T-cell (primary cell): ENCODE measurements at regions not wholly inside any gene's neighbourhood (a gene's known extent, or its start where the extent isn't known, plus 50 kb on each side); places are given as distances from the start of the nearest gene placed in this dataset.

Experiments used
- ATAC-seq, 4 experiments: fragments of 200-7000 bp in 3 of 4; fragments of 150-1000 bp in 1 of 4; cut with Tn5 transposase; replicated peaks in 1 of 4; 1 replicate in 3 of 4; 2 replicates in 1 of 4; pipeline ENCODE4 v1.10.0; 2021; ENCODE audit warnings: moderate library complexity in 3 of 4, mild to moderate bottlenecking in 2 of 4, moderate number of reproducible peaks in 1 of 4
- CTCF ChIA-PET, 2 donors: fragments of 300-600 bp; sonication (Branson Sonifier 250); formaldehyde crosslinking; loops; one replicate each; lab custom pipeline; 2022; ENCODE audit warnings: antibody characterized with exemption in 2 of 2; lab: Charles Lee
- POLR2A ChIA-PET, 2 donors: fragments of 300-600 bp; sonication (Branson Sonifier 250); formaldehyde crosslinking; loops; one replicate each; lab custom pipeline; 2022; ENCODE audit warnings: antibody characterized with exemption in 2 of 2; lab: Charles Lee
- DNase-seq, 35 experiments: peaks; one replicate each; pipeline versions ENCODE4 v3.0.0 to v3.0.0-alpha.2; 2013 to 2023
- H3K27ac ChIP-seq: one replicate; pipeline ENCODE4 v1.5.1; 2013; ENCODE audit warnings: low read length
- H3K27me3 ChIP-seq, 2 experiments: replicated peaks in 1 of 2; 1 replicate in 1 of 2; 2 replicates in 1 of 2; pipeline versions ENCODE4 v1.6.1 to v1.7.0; 2013; ENCODE audit warnings: low read length in 1 of 2, mixed read lengths in 1 of 2; ENCODE audit not compliant: control insufficient read depth in 2 of 2, insufficient read depth in 2 of 2; ENCODE audit errors: extremely low read depth in 1 of 2
- H3K36me3 ChIP-seq, 2 donors: 1 replicate in 1 of 2; 2 replicates in 1 of 2; pipeline versions ENCODE4 v1.6.1 to v1.7.0; 2013; ENCODE audit warnings: low read length in 1 of 2; ENCODE audit not compliant: control insufficient read depth in 2 of 2, insufficient read depth in 1 of 2; ENCODE audit errors: extremely low read depth in 1 of 2
- H3K4me1 ChIP-seq, 2 experiments: 1 replicate in 1 of 2; 2 replicates in 1 of 2; pipeline versions ENCODE4 v1.6.1 to v1.7.0; 2013; ENCODE audit warnings: low read length in 2 of 2, mixed read lengths in 1 of 2; ENCODE audit not compliant: insufficient read depth in 2 of 2, control insufficient read depth in 1 of 2; ENCODE audit errors: extremely low read depth in 1 of 2
- H3K4me3 ChIP-seq, 2 donors: 1 replicate in 1 of 2; 2 replicates in 1 of 2; pipeline versions ENCODE4 v1.5.1 to v1.7.0; 2013; ENCODE audit warnings: mild to moderate bottlenecking in 2 of 2, low read length in 1 of 2, moderate library complexity in 1 of 2; ENCODE audit not compliant: control insufficient read depth in 1 of 2; ENCODE audit errors: extremely low read depth in 1 of 2
- H3K9me3 ChIP-seq: 2 replicates; pipeline ENCODE4 v1.7.0; 2013
- H3K27ac Mint-ChIP-seq, 2 donors: one replicate each; pipeline ENCODE4 v1.8.0; 2020 to 2021; ENCODE audit warnings: mild to moderate bottlenecking in 2 of 2, mixed read lengths in 2 of 2
- H3K27me3 Mint-ChIP-seq, 2 donors: one replicate each; pipeline ENCODE4 v1.8.0; 2021 to 2022; ENCODE audit warnings: mixed read lengths in 2 of 2
- H3K36me3 Mint-ChIP-seq: one replicate; pipeline ENCODE4 v1.8.0; 2021; ENCODE audit warnings: mixed read lengths
- H3K4me1 Mint-ChIP-seq, 3 donors: one replicate each; pipeline ENCODE4 v1.8.0; 2020 to 2022; ENCODE audit warnings: mixed read lengths in 3 of 3, mild to moderate bottlenecking in 1 of 3
- H3K4me3 Mint-ChIP-seq, 3 donors: one replicate each; pipeline ENCODE4 v1.8.0; 2020 to 2022; ENCODE audit warnings: mild to moderate bottlenecking in 3 of 3, mixed read lengths in 3 of 3, moderate library complexity in 3 of 3
- H3K9me3 Mint-ChIP-seq, 3 donors: one replicate each; pipeline ENCODE4 v1.8.0; 2020 to 2022; ENCODE audit warnings: mixed read lengths in 3 of 3
- WGBS: methylation state at CpG from one replicate; pipeline ENCODE4 v1.1.5; 2013; ENCODE audit warnings: missing lambda C conversion rate; ENCODE audit not compliant: insufficient coverage; 5-methylcytosine and 5-hydroxymethylcytosine counted together

DNA sequence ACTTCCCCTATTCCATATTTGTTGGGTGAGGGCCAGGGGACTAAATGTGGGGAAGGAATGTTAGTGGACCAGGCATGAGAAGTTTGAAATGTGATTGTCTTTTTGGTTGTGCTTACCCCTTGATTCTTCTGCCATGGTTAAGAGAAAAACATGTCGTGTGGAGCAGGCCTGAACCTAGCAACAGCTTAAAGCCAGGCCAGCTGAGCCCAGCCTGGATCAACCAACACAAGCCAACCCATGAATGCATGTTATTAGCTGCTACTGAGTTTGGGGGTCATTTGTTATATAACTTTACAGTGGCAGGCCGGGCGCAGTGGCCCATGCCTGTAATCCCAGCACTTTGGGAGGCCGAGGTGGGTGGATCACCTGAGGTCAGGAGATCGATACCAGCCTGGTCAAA, 52.4 kb upstream of the TRIO start:
- no peaks in the 10 kb centered on the region for H3K36me3 ChIP-seq
- CTCF ChIA-PET: no interaction called here
- DNase-seq (no peak), ATAC-seq (no peak)
- H3K36me3 Mint-ChIP-seq: no peaks in the 10 kb centered on the region
- no peak overlapping the region for H3K4me3 Mint-ChIP-seq
- peaks cover 0 to 8% (median 3%) of the 10 kb centered on the region in 3 donors for H3K9me3 Mint-ChIP-seq
- H3K4me1 Mint-ChIP-seq: no peaks in the 10 kb centered on the region
- WGBS: 100% methylated on average over 1 of the region's 5 CpGs
- no peak overlapping the region for H3K27ac ChIP-seq
- H3K4me3 ChIP-seq: no peak overlapping the region
- no peaks in the 10 kb centered on the region for H3K9me3 ChIP-seq
- H3K27me3 ChIP-seq: no peaks in the 10 kb centered on the region
- H3K27me3 Mint-ChIP-seq: peaks cover 5 to 26% of the 10 kb centered on the region in 2 donors
- H3K27ac Mint-ChIP-seq: no peak overlapping the region
- POLR2A ChIA-PET: no interaction called here
- H3K4me1 ChIP-seq: no peaks in the 10 kb centered on the region

DNA sequence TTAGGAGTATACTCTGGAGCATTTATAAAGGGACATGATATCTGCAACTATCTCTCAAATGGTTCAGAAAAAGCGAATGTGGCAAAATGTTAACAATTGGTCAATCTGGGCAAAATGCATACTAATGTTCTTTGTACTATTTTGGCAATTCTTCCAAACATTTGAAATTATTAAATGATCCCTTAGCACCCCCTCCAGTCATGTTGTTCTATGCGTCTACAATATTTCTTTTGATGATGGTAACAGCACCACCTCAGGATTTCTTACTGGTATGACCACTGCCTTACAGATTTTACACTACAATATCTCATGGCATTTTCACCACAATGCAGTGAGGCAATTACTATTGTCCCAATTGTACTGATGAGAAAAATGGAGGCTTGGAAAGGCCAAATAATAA, 52.9 kb upstream of the TRIO start:
- Mint-ChIP-seq H3K9me3 (peaks cover 0 to 7% (median 3%) of the 10 kb centered on the region in 3 donors), H3K4me3 (no peak overlapping the region), H3K27me3 (peaks cover 5 to 29% of the 10 kb centered on the region in 2 donors), H3K4me1 (no peaks in the 10 kb centered on the region), H3K27ac (no peak overlapping the region), H3K36me3 (no peaks in the 10 kb centered on the region)
- WGBS: 80% methylated on average over 1 of the region's 2 CpGs
- ATAC-seq: no peak
- ChIA-PET POLR2A (no interaction called here), CTCF (no interaction called here)
- H3K36me3 ChIP-seq: no peaks in the 10 kb centered on the region
- no peaks in the 10 kb centered on the region for H3K4me1 ChIP-seq
- no peak overlapping the region for H3K4me3 ChIP-seq
- H3K27me3 ChIP-seq: peaks cover 0 to 3% of the 10 kb centered on the region in 2 experiments
- H3K27ac ChIP-seq: no peak overlapping the region
- no peaks in the 10 kb centered on the region for H3K9me3 ChIP-seq
- no peak for DNase-seq

DNA sequence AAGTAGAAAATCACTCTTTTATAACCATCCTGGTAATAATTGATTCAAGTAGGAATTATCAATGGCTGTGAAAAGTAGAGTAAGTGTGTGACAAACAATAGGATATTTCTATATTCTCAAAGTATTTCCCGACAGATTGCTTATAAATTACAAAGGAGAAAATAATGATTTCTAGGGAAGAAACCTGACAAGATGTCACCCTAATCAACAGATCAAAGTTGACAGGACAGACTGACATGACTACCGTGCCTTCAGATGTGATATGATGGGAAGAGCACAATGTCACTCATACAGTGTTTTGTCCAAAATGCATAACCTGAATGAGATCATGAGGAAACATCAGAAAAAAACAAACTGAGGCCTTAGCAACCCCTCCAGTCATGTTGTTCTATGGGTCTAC, 53.9 kb upstream of the TRIO start:
- H3K4me3 Mint-ChIP-seq: no peak overlapping the region
- H3K27me3 Mint-ChIP-seq: peaks cover 5 to 33% of the 10 kb centered on the region in 2 donors
- H3K27ac ChIP-seq: no peak overlapping the region
- H3K36me3 Mint-ChIP-seq: no peaks in the 10 kb centered on the region
- peaks cover 0 to 5% (median 3%) of the 10 kb centered on the region in 3 donors for H3K9me3 Mint-ChIP-seq
- ChIA-PET POLR2A (no interaction called here), CTCF (no interaction called here)
- no CpG with 5 or more reads among the region's 2 CpGs for WGBS
- ATAC-seq (no peak), DNase-seq (no peak)
- no peak overlapping the region for H3K27ac Mint-ChIP-seq
- H3K9me3 ChIP-seq: no peaks in the 10 kb centered on the region
- peaks cover 0 to 7% of the 10 kb centered on the region in 2 experiments for H3K27me3 ChIP-seq
- no peaks in the 10 kb centered on the region for H3K4me1 ChIP-seq
- H3K36me3 ChIP-seq: no peaks in the 10 kb centered on the region
- no peaks in the 10 kb centered on the region for H3K4me1 Mint-ChIP-seq
- H3K4me3 ChIP-seq: no peak overlapping the region

DNA sequence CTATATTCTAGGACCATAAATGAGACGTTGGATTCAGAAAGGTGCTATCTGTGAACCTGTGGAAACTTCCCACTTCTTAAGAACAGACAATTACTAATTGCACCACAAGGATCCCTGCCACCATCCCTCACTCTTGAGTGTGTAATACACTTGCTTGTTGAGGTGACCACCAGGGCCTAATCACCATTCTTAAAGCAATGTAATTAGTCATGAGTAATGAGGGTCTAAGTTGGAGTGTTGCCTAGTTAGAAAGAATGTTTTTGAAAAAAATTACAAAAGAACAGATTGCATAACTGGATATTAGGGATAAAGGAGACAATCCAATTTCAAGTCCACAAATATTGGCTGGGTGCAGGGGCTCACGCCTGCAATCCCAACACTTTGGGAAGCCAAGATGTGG, 56.9 kb upstream of the TRIO start:
- ChIA-PET CTCF (no interaction called here), POLR2A (no interaction called here)
- no peaks in the 10 kb centered on the region for H3K4me1 Mint-ChIP-seq
- H3K4me1 ChIP-seq: no peaks in the 10 kb centered on the region
- DNase-seq (no peak), ATAC-seq (no peak)
- no CpG with 5 or more reads among the region's 2 CpGs for WGBS
- H3K36me3 Mint-ChIP-seq: no peaks in the 10 kb centered on the region
- H3K27me3 Mint-ChIP-seq: peaks cover 0 to 27% of the 10 kb centered on the region in 2 donors
- peaks cover 0 to 3% (median 0%) of the 10 kb centered on the region in 3 donors for H3K9me3 Mint-ChIP-seq
- no peaks in the 10 kb centered on the region for H3K9me3 ChIP-seq
- H3K4me3 ChIP-seq: no peak overlapping the region
- H3K27me3 ChIP-seq: peaks cover 0 to 7% of the 10 kb centered on the region in 2 experiments
- H3K36me3 ChIP-seq: no peaks in the 10 kb centered on the region
- no peak overlapping the region for H3K4me3 Mint-ChIP-seq
- no peak overlapping the region for H3K27ac ChIP-seq
- H3K27ac Mint-ChIP-seq: no peak overlapping the region

DNA sequence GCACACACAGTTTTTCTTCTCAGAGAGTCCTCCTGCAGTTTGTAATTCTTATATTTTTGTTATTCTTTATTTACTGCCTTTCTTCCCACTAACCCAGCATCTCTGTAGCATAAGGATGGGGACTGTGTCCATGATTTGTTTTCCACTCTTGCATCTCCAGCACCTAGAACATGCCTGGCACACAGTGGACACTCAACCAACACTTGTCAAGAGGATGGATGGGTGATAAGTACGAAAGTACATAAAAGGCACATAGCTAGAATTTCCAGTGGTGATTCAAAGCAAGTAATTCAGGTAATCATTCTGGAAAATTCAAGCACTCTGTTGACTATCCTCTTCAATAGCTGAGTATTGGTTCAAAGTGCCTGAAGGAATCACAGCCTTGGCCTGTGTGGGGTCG, 60.2 kb upstream of the TRIO start:
- DNase-seq: no peak
- no CpG with 5 or more reads among the region's 2 CpGs for WGBS

DNA sequence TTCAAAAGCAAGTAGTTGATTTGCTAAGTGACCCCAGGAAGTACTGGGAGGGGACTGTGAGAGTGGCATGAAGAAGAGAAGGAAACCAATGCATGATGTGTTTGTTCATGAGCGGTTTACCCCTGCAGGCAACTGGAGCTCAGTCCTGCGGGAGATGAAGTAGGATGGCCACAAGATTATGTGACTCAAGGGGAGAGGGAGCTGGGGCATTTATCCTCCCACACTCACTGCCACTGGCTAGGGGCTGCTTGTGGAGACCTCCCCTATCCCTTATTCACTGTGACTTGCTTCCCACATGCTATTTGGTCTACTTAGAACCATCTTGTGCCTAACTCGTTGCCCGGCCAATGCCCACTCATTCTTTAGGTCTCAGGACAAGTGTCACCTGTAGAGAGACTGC, 60.6 kb upstream of the TRIO start:
- 44% methylated on average over 2 of the region's 4 CpGs for WGBS
- Histone ChIP-seq H3K36me3 (no peaks in the 10 kb centered on the region), H3K27me3 (peaks cover 0 to 9% of the 10 kb centered on the region in 2 experiments), H3K4me3 (no peak overlapping the region), H3K27ac (no peak overlapping the region), H3K4me1 (no peaks in the 10 kb centered on the region), H3K9me3 (no peaks in the 10 kb centered on the region)
- H3K36me3 Mint-ChIP-seq: no peaks in the 10 kb centered on the region
- ATAC-seq (no peak), DNase-seq (no peak)
- CTCF ChIA-PET: no interaction called here
- no peak overlapping the region for H3K4me3 Mint-ChIP-seq
- no peak overlapping the region for H3K27ac Mint-ChIP-seq
- H3K4me1 Mint-ChIP-seq: no peaks in the 10 kb centered on the region
- peaks cover 0 to 16% of the 10 kb centered on the region in 2 donors for H3K27me3 Mint-ChIP-seq
- no peaks in the 10 kb centered on the region for H3K9me3 Mint-ChIP-seq
- POLR2A ChIA-PET: no interaction called here

More for the DNA sequence above, 60.2 kb upstream of the TRIO start:
- ChIA-PET POLR2A (no interaction called here), CTCF (no interaction called here)
- no peaks in the 10 kb centered on the region for H3K9me3 ChIP-seq
- ATAC-seq: no peak
- H3K27ac Mint-ChIP-seq: no peak overlapping the region
- H3K4me3 ChIP-seq: no peak overlapping the region
- no peaks in the 10 kb centered on the region for H3K9me3 Mint-ChIP-seq
- no peaks in the 10 kb centered on the region for H3K4me1 Mint-ChIP-seq
- no peaks in the 10 kb centered on the region for H3K4me1 ChIP-seq
- no peaks in the 10 kb centered on the region for H3K36me3 ChIP-seq
- H3K27me3 Mint-ChIP-seq: peaks cover 0 to 16% of the 10 kb centered on the region in 2 donors
- peaks cover 0 to 9% of the 10 kb centered on the region in 2 experiments for H3K27me3 ChIP-seq
- H3K36me3 Mint-ChIP-seq: no peaks in the 10 kb centered on the region
- H3K4me3 Mint-ChIP-seq: no peak overlapping the region
- H3K27ac ChIP-seq: no peak overlapping the region

DNA sequence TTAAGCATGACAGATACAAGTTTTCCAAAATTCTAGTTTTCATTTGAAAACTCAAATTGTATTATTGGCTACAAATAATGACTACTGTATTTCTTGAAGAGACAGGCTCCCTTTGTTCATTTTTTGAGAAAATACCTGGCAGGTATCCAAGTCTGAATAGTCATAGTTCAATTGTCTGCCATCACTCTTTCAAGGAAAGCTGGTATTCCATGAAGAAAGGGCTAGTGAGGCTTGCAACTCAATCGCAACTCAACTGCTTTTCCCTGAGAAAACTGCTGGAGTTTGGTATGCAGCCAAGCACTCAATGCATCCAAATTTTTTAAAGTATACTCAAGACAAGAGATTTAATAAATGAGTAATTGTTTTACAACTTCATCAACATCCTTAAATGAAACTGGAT, 61.4 kb upstream of the TRIO start:
- DNase-seq (no peak), ATAC-seq (no peak)
- Mint-ChIP-seq H3K4me3 (no peak overlapping the region), H3K27me3 (peaks cover 0 to 13% of the 10 kb centered on the region in 2 donors), H3K4me1 (no peaks in the 10 kb centered on the region), H3K27ac (no peak overlapping the region), H3K9me3 (no peaks in the 10 kb centered on the region), H3K36me3 (no peaks in the 10 kb centered on the region)
- H3K4me3 ChIP-seq: no peak overlapping the region
- H3K27me3 ChIP-seq: peaks cover 0 to 9% of the 10 kb centered on the region in 2 experiments
- no CpG with 5 or more reads among the region's 1 CpG for WGBS
- H3K36me3 ChIP-seq: no peaks in the 10 kb centered on the region
- no peaks in the 10 kb centered on the region for H3K9me3 ChIP-seq
- POLR2A ChIA-PET: no interaction called here
- CTCF ChIA-PET: no interaction called here
- no peaks in the 10 kb centered on the region for H3K4me1 ChIP-seq
- H3K27ac ChIP-seq: no peak overlapping the region
